ENCODE measurements at regions not wholly inside any gene's neighbourhood (a gene's known extent, or its start where the extent isn't known, plus 50 kb on each side); places are given as distances from the start of the nearest gene placed in this dataset.

DNA sequence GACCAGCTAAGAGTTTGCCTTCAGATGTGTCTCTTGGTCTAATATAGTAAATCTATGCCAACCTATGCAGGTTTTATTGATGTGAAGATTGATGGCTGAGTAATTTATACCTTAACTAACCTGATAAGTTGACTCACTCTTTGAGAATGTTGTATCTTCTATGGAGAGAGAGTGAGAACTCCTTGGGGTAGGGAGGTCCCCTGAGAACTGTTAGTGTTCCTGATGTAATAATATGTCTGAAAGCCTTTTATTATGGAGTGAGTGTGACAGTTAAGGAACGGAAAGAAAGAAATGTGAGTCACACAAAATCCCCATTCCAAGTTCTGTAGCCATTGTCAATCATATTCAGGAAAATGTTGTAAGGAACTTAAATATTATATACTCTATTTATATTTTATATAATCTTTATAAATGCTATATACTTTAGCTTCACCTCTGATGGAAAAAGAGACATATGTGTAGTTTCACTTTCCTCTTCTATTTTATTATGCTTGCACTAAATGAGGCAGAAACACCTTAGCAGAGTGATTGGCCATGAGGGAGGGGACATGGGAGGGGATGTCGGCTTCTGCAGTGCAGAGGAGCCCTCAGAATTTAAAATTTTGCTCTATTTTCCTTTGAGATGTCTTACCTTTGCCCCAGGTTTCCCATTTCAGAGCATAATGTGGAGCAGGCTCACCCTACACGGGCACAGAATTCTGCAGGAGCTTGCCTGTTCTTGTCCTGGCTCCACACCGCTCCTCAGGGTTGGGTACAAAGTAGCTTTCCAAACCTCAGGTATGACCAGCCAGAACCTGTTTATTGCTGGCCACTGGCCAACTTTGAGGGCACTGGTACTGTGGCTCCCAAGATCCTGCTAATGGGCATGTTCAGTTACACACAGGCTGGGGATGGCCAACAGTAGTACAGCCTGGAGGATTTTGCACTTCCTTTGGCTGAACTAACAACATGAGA lies 57.7 kb downstream of the ARF6 start:
- H3K4me1 Mint-ChIP-seq = peaks cover 4% of the 10 kb centered on the region
- H3K27me3 Mint-ChIP-seq (ENCODE audit: low read depth) = no peaks in the 10 kb centered on the region
- no peak overlapping the region for H3K4me3 Mint-ChIP-seq
- no peaks in the 10 kb centered on the region for H3K9me3 Mint-ChIP-seq
- TF ChIP-seq ELF4 (CRISPR knock-in tag; IDR thresholded peaks at IDR 0.05; ENCODE audit: low read depth) (no peak), ETV6 (CRISPR knock-in tag; IDR thresholded peaks at IDR 0.05) (no peak), SOX15 (CRISPR knock-in tag; IDR thresholded peaks at IDR 0.05) (no peak), TP53 (CRISPR knock-in tag; IDR thresholded peaks at IDR 0.05) (no peak), OVOL2 (CRISPR knock-in tag; IDR thresholded peaks at IDR 0.05; ENCODE audit: borderline replicate concordance) (no peak), CBFB (CRISPR knock-in tag; IDR thresholded peaks at IDR 0.05; ENCODE audit: low read depth) (no peak), ATF1 (CRISPR knock-in tag; IDR thresholded peaks at IDR 0.05) (no peak), ZNF396 (CRISPR knock-in tag; IDR thresholded peaks at IDR 0.05; ENCODE audit: borderline replicate concordance) (no peak)
- TF ChIP-seq, protein P1, sequence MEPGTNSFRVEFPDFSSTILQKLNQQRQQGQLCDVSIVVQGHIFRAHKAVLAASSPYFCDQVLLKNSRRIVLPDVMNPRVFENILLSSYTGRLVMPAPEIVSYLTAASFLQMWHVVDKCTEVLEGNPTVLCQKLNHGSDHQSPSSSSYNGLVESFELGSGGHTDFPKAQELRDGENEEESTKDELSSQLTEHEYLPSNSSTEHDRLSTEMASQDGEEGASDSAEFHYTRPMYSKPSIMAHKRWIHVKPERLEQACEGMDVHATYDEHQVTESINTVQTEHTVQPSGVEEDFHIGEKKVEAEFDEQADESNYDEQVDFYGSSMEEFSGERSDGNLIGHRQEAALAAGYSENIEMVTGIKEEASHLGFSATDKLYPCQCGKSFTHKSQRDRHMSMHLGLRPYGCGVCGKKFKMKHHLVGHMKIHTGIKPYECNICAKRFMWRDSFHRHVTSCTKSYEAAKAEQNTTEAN (CRISPR knock-in tag; IDR thresholded peaks at IDR 0.05) = no peak
- TF ChIP-seq, protein P2, sequence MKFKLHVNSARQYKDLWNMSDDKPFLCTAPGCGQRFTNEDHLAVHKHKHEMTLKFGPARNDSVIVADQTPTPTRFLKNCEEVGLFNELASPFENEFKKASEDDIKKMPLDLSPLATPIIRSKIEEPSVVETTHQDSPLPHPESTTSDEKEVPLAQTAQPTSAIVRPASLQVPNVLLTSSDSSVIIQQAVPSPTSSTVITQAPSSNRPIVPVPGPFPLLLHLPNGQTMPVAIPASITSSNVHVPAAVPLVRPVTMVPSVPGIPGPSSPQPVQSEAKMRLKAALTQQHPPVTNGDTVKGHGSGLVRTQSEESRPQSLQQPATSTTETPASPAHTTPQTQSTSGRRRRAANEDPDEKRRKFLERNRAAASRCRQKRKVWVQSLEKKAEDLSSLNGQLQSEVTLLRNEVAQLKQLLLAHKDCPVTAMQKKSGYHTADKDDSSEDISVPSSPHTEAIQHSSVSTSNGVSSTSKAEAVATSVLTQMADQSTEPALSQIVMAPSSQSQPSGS (CRISPR knock-in tag; IDR thresholded peaks at IDR 0.05; ENCODE audit: borderline replicate concordance, low read depth) = no peak
- TF ChIP-seq, protein P3, sequence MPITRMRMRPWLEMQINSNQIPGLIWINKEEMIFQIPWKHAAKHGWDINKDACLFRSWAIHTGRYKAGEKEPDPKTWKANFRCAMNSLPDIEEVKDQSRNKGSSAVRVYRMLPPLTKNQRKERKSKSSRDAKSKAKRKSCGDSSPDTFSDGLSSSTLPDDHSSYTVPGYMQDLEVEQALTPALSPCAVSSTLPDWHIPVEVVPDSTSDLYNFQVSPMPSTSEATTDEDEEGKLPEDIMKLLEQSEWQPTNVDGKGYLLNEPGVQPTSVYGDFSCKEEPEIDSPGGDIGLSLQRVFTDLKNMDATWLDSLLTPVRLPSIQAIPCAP (CRISPR knock-in tag; IDR thresholded peaks at IDR 0.05) = no peak
- TF ChIP-seq, protein P4, sequence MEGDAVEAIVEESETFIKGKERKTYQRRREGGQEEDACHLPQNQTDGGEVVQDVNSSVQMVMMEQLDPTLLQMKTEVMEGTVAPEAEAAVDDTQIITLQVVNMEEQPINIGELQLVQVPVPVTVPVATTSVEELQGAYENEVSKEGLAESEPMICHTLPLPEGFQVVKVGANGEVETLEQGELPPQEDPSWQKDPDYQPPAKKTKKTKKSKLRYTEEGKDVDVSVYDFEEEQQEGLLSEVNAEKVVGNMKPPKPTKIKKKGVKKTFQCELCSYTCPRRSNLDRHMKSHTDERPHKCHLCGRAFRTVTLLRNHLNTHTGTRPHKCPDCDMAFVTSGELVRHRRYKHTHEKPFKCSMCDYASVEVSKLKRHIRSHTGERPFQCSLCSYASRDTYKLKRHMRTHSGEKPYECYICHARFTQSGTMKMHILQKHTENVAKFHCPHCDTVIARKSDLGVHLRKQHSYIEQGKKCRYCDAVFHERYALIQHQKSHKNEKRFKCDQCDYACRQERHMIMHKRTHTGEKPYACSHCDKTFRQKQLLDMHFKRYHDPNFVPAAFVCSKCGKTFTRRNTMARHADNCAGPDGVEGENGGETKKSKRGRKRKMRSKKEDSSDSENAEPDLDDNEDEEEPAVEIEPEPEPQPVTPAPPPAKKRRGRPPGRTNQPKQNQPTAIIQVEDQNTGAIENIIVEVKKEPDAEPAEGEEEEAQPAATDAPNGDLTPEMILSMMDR (IDR thresholded peaks at IDR 0.05) = no peak
- ATAC-seq (no peak), DNase-seq (ENCODE audit: low spot score) (no peak)
- no peak overlapping the region for H3K27ac Mint-ChIP-seq
- POLR2A ChIA-PET = no interaction called here
- H3K36me3 Mint-ChIP-seq = no peaks in the 10 kb centered on the region
- CTCF ChIA-PET = no interaction called here

DNA sequence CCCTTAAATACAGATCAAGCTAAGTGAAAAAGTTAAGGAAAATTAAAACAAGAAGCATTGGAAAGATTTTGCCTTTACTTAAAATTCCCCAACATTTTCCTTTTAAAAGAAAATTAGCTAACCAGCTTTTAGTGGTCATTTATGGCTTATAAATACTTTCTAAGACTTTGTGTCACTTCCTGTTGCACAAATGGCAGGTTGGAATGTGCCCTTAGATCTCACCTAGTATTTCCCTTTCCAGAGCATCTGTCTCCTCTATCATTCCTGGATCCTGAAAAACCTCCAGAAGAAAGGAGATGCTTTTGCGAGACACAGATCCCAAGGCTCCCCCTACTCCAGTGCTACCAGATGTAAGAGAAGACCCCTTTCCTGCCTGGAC lies 58.3 kb downstream of the ARF6 start:
- Mint-ChIP-seq H3K36me3 (no peaks in the 10 kb centered on the region), H3K4me3 (no peak overlapping the region), H3K27ac (no peak overlapping the region), H3K27me3 (ENCODE audit: low read depth) (no peaks in the 10 kb centered on the region), H3K4me1 (peaks cover 4% of the 10 kb centered on the region), H3K9me3 (no peaks in the 10 kb centered on the region)
- POLR2A ChIA-PET = no interaction called here
- ATAC-seq (no peak), DNase-seq (ENCODE audit: low spot score) (no peak)
- CTCF ChIA-PET = interaction anchor here (0.8 kb wide), 1 partner anchor 12 kb away, joined by 3 read pairs; no protein-coding TSS in a partner anchor
- no peak for TF ChIP-seq SP1 (CRISPR knock-in tag; conservative IDR thresholded peaks at IDR 0.05)
- TF ChIP-seq, protein P3 (CRISPR knock-in tag; IDR thresholded peaks at IDR 0.05) = no peak
- TF ChIP-seq, protein P5, sequence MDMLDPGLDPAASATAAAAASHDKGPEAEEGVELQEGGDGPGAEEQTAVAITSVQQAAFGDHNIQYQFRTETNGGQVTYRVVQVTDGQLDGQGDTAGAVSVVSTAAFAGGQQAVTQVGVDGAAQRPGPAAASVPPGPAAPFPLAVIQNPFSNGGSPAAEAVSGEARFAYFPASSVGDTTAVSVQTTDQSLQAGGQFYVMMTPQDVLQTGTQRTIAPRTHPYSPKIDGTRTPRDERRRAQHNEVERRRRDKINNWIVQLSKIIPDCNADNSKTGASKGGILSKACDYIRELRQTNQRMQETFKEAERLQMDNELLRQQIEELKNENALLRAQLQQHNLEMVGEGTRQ (CRISPR knock-in tag; IDR thresholded peaks at IDR 0.05) = no peak
- TF ChIP-seq, protein P6, sequence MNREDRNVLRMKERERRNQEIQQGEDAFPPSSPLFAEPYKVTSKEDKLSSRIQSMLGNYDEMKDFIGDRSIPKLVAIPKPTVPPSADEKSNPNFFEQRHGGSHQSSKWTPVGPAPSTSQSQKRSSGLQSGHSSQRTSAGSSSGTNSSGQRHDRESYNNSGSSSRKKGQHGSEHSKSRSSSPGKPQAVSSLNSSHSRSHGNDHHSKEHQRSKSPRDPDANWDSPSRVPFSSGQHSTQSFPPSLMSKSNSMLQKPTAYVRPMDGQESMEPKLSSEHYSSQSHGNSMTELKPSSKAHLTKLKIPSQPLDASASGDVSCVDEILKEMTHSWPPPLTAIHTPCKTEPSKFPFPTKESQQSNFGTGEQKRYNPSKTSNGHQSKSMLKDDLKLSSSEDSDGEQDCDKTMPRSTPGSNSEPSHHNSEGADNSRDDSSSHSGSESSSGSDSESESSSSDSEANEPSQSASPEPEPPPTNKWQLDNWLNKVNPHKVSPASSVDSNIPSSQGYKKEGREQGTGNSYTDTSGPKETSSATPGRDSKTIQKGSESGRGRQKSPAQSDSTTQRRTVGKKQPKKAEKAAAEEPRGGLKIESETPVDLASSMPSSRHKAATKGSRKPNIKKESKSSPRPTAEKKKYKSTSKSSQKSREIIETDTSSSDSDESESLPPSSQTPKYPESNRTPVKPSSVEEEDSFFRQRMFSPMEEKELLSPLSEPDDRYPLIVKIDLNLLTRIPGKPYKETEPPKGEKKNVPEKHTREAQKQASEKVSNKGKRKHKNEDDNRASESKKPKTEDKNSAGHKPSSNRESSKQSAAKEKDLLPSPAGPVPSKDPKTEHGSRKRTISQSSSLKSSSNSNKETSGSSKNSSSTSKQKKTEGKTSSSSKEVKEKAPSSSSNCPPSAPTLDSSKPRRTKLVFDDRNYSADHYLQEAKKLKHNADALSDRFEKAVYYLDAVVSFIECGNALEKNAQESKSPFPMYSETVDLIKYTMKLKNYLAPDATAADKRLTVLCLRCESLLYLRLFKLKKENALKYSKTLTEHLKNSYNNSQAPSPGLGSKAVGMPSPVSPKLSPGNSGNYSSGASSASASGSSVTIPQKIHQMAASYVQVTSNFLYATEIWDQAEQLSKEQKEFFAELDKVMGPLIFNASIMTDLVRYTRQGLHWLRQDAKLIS (CRISPR knock-in tag; IDR thresholded peaks at IDR 0.05; ENCODE audit: borderline replicate concordance) = no peak
- TF ChIP-seq SMAD3 (CRISPR knock-in tag; IDR thresholded peaks at IDR 0.05; ENCODE audit: borderline replicate concordance) = no peak
- no peak for TF ChIP-seq TCF7 (CRISPR knock-in tag; IDR thresholded peaks at IDR 0.05; ENCODE audit: low read depth)
- TF ChIP-seq, protein P7, sequence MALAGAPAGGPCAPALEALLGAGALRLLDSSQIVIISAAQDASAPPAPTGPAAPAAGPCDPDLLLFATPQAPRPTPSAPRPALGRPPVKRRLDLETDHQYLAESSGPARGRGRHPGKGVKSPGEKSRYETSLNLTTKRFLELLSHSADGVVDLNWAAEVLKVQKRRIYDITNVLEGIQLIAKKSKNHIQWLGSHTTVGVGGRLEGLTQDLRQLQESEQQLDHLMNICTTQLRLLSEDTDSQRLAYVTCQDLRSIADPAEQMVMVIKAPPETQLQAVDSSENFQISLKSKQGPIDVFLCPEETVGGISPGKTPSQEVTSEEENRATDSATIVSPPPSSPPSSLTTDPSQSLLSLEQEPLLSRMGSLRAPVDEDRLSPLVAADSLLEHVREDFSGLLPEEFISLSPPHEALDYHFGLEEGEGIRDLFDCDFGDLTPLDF (CRISPR knock-in tag; IDR thresholded peaks at IDR 0.05) = no peak
- TF ChIP-seq, protein P8, sequence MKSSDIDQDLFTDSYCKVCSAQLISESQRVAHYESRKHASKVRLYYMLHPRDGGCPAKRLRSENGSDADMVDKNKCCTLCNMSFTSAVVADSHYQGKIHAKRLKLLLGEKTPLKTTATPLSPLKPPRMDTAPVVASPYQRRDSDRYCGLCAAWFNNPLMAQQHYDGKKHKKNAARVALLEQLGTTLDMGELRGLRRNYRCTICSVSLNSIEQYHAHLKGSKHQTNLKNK (CRISPR knock-in tag; IDR thresholded peaks at IDR 0.05) = no peak
- no peak for TF ChIP-seq ZNF219 (CRISPR knock-in tag; IDR thresholded peaks at IDR 0.05; ENCODE audit: borderline replicate concordance)
- TF ChIP-seq ATF1 (CRISPR knock-in tag; IDR thresholded peaks at IDR 0.05) = no peak
- no peak for TF ChIP-seq CREM (CRISPR knock-in tag; IDR thresholded peaks at IDR 0.05)
